ENCODE measurements at regions not wholly inside any gene's neighbourhood (a gene's known extent, or its start where the extent isn't known, plus 50 kb on each side); places are given as distances from the start of the nearest gene placed in this dataset.
A peak's percentile ranks its signal among the peaks of the same experiment; 100 is the strongest.

DNA sequence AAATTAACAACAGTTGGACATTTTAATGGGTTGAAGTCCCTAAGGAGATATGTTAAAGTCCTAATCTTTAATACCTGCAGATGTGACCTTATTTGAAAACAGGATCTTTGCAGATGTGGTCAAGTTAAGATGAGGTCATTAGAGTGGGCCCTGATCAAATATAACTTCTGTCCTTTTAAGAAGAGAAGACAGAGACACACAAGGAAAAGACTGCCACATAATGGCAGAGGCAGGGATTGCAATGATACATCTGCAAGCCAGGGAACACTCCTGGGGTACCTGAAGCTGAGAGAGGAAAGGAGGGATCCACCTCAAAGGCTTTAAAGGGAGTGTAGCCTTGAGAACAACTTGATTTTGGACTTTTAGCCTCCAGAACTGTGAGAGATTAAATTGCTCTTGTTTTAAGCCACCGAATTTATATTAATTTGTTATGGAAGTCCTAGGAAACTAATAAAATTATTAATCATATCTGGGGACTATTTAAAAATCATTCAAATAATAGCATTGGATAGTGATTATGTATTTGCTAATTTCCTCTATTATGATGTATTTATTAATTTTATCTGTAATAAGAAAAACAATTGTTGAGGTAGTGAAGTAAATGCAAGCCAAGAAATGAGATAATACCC is 700.0 kb upstream of the PCDH15 start:
- DNase-seq (ENCODE audit: low spot score) = peak; percentile 4

DNA sequence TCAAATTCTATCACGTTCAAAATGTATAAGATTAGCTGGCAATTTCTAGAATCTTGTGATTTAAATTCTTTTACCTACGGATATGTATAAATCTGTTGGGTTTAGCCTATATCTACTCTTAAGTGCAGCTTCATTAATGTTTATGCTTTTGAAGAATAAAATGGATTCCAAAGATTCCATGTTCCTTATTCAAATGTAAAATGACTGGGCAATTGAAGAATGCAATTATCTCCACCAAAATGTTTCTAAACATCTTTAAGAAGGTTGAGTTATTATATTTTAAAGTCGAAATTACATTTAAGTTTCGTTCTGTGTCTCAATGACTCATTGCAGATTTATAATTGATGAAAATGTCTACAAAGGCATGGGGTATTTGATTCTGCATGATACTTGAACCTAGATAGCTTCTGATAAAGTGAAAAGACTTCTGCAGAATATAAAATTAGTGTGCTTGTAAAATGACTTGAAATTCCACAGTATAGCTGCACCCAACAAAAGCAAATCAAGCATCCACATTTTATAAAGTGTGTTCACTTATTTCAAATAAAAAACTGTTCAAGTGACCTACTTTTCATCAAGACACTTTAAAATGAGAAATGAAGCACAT is 697.0 kb upstream of the PCDH15 start:
- no peak for DNase-seq (ENCODE audit: low spot score)

- DNase-seq (ENCODE audit: low spot score) = no peak
Measured at GRCh38 chr10:55495555-55495954, 694.5 kb upstream of the PCDH15 start.

DNA sequence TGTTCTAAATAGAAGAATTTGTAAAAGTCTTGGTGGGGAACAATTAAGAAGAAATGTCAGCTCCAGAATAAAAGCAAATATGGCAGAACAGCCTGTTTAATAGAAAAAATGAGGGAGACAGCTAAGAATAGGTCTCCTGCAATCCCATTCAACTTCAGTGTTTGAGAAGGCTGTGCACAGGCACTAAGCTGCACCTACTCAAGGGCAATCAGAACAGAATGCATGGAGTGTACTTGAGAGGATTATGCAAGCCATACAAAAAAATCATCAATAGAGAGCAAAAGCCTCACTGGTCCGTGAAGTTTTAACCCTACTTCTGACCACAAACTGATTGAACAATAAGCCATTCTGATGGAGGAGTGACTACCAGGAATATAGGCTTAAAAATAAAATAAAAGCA is 690.7 kb upstream of the PCDH15 start:
- DNase-seq (ENCODE audit: low spot score) = no peak

DNA sequence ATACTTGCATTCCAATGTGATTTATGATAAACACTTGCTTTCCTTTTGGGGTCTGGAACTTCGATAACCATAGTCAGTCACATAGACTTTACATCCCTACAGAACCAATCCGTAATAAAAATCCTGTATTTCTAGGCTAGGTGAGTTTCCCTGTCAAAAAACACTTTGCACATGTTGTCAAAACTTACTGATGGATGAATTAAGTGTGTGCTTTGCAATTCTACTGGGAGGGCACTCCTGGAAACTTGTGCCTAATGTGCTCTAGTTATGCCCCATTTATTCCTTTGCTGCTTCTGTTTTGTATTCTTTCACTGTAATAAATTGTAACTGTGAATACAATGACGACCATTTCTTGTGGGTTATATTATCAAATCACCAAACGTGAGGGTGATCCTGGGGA is 684.8 kb upstream of the PCDH15 start:
- no peak for DNase-seq (ENCODE audit: low spot score)

GRCh38 chr10:55476129-55476528 is 675.1 kb upstream of the PCDH15 start:
- DNase-seq (ENCODE audit: low spot score) = peak; percentile 19

- DNase-seq (ENCODE audit: low spot score) = no peak
Measured at GRCh38 chr10:55474258-55474657, 673.2 kb upstream of the PCDH15 start.

- DNase-seq (ENCODE audit: low spot score) = no peak
Measured at GRCh38 chr10:55470840-55471239, 669.8 kb upstream of the PCDH15 start.

GRCh38 chr10:55466806-55467504 is 665.9 kb upstream of the PCDH15 start:
- no peak for DNase-seq (ENCODE audit: low spot score)

DNA sequence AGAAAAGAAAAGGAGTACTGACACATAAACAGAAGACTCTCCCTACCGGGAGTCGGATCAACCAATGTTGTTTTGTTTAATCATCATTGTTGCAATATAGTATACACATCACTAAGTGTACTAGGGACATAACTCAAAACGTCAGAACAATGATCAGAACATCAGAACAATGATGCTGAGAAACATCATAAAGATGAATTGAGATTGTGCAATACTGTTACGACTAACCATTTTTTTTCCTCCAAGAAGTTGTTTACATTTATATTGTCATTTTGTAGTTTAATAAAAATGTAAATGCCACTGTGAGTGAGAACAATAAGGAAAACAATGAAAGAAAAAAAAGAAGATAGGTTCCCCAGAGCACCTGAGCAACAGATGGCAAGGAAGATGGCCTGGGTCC is 663.1 kb upstream of the PCDH15 start:
- no peak for DNase-seq (ENCODE audit: low spot score)

DNA sequence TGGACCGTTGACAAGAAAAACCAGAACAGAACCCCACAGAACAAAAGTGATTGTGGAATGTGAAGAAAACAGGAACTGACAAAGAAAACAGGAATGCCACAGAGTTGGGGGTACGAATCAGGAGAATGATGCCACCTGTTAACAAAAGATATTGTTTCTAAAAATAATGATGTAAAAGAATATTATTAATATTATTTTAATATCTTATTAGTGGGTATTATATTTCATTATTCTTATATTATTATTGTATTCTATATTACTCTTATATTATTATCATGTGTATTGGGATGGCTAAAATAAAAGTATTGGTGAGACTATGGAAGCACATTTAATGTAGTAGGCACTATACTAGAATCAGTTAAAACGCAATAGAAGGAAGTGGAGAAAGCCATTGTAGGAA is 659.0 kb upstream of the PCDH15 start:
- no peak for DNase-seq (ENCODE audit: low spot score)

- DNase-seq (ENCODE audit: low spot score) = no peak
Measured at GRCh38 chr10:55449981-55450380, 649.0 kb upstream of the PCDH15 start.

- no peak for DNase-seq (ENCODE audit: low spot score)
Measured at GRCh38 chr10:55446441-55447002, 645.5 kb upstream of the PCDH15 start.

- no peak for DNase-seq (ENCODE audit: low spot score)
Measured at GRCh38 chr10:55441777-55442176, 640.7 kb upstream of the PCDH15 start.

GRCh38 chr10:55426138-55426537 is 625.1 kb upstream of the PCDH15 start:
- no peak for DNase-seq (ENCODE audit: low spot score)

DNA sequence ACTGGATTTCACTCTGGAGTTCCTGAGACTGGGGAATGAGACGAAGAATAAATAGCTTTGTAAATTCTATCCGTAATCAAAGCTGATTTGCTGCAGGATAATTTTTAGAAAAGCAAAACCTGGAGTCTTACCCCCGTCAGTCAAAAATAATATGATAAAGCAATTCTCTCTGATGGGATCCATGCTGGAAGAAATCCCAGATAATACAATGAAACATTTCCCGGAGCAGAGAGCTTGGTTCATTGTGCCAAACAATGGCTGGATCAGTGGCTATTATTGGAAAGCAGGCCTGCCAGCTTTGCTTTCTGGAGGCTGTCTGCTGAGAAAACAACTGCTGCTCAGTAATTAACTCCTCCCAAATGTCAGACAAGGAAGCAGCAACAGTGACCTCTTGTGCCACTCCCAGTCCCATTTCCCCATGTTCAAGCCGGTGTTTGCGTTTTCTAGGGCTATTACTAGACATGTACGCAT is 609.4 kb upstream of the PCDH15 start:
- DNase-seq (ENCODE audit: low spot score) = peak; percentile 16

DNA sequence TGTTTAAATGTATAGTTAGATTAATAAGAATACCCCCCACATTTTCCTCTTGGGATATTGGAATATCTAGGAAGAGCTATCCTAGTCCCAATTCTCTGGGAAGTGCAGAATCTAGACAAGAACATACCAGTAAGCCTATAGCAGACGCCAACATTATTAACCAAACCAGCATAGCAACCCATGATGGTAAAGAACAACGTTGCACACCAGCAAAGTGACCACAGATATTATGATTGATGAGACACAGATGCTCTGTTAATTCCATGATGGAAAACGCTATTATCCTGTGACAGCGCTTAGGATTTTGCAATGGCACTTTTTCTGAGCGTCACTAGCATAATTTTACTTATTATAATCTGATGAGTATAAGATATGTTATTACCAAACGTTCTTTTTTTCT is 603.1 kb upstream of the PCDH15 start:
- DNase-seq (ENCODE audit: low spot score) = no peak

- DNase-seq (ENCODE audit: low spot score) = peak; percentile 50
Measured at GRCh38 chr10:55400075-55400849, 599.2 kb upstream of the PCDH15 start.

GRCh38 chr10:55398497-55398882 is 597.5 kb upstream of the PCDH15 start:
- no peak for DNase-seq (ENCODE audit: low spot score)

GRCh38 chr10:55397777-55398496 is 596.9 kb upstream of the PCDH15 start:
- no peak for DNase-seq (ENCODE audit: low spot score)

GRCh38 chr10:55378196-55378595 is 577.2 kb upstream of the PCDH15 start:
- no peak for DNase-seq (ENCODE audit: low spot score)

DNA sequence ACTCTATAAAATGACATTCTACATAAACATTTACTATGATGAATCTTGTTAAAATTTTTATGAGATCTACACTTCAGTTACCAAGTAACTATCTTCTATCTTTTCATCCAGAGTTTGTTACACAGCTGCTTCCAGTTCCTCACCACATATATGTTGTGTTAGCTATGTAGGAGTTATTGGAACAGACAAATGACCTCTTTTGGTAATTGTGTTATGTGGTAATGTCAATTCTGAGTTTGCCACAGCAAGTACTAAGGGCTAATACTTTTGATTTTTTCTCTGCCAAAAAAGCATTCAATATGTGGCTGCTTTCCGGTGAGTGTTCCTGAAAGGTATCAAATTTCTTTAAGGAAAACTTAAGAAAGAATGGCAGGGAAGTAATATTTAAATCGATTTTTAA is 573.9 kb upstream of the PCDH15 start:
- DNase-seq (ENCODE audit: low spot score) = no peak
